Activated CD4-positive, alpha-beta T cell treated with anti-CD3 and anti-CD28 coated beads, Interleukin-10, Interleukin-2, amounts not matched to agents 100 ng/mL and 50 ng/mL, durations not matched to agents 16 hours and 8 hours (primary cell): ENCODE measurements at regions not wholly inside any gene's neighbourhood (a gene's known extent, or its start where the extent isn't known, plus 50 kb on each side); places are given as distances from the start of the nearest gene placed in this dataset.
"Not testable (repeated sequence)": the region's sequence is repeated elsewhere in the genome, so short reads cannot be mapped to it uniquely, and the experiment has no call there.

Experiments used
- DNase-seq: peaks from one replicate; pipeline ENCODE4 v3.0.0-alpha.2; 2020

- no peak for DNase-seq
Observed at GRCh38 chr13:34733721-34734120, 208.3 kb upstream of the NBEA start.

- DNase-seq, result no peak
Observed at GRCh38 chr13:34734932-34735331, 207.1 kb upstream of the NBEA start.

- no peak for DNase-seq
Observed at GRCh38 chr13:34738254-34738992, 203.6 kb upstream of the NBEA start.

GRCh38 chr13:34747056-34747455 lies 195.0 kb upstream of the NBEA start:
- DNase-seq, result not testable (repeated sequence)

GRCh38 chr13:34747507-34747906 lies 194.6 kb upstream of the NBEA start:
- no peak for DNase-seq

- DNase-seq, result no peak
Observed at GRCh38 chr13:34748073-34748472, 194.0 kb upstream of the NBEA start.

GRCh38 chr13:34748596-34748995 lies 193.5 kb upstream of the NBEA start:
- DNase-seq, result no peak

GRCh38 chr13:34749046-34749445 lies 193.0 kb upstream of the NBEA start:
- DNase-seq, result no peak

- no peak for DNase-seq
Observed at GRCh38 chr13:34750078-34750931, 191.8 kb upstream of the NBEA start.

- DNase-seq, result no peak
Observed at GRCh38 chr13:34751044-34751443, 191.0 kb upstream of the NBEA start.

- DNase-seq, result no peak
Observed at GRCh38 chr13:34751492-34751891, 190.6 kb upstream of the NBEA start.

GRCh38 chr13:34752283-34752960 lies 189.6 kb upstream of the NBEA start:
- DNase-seq, result no peak

GRCh38 chr13:34756136-34756535 lies 185.9 kb upstream of the NBEA start:
- no peak for DNase-seq

- no peak for DNase-seq
Observed at GRCh38 chr13:34756572-34756971, 185.5 kb upstream of the NBEA start.

- DNase-seq, result no peak
Observed at GRCh38 chr13:34757441-34757840, 184.6 kb upstream of the NBEA start.

- DNase-seq, result no peak
Observed at GRCh38 chr13:34758628-34759027, 183.4 kb upstream of the NBEA start.

- no peak for DNase-seq
Observed at GRCh38 chr13:34762312-34762711, 179.8 kb upstream of the NBEA start.

- DNase-seq, result no peak
Observed at GRCh38 chr13:34764246-34764645, 177.8 kb upstream of the NBEA start.

GRCh38 chr13:34765446-34766180 lies 176.5 kb upstream of the NBEA start:
- no peak for DNase-seq

GRCh38 chr13:34767778-34768177 lies 174.3 kb upstream of the NBEA start:
- DNase-seq, result no peak

- no peak for DNase-seq
Observed at GRCh38 chr13:34772206-34772605, 169.9 kb upstream of the NBEA start.

GRCh38 chr13:34772881-34773280 lies 169.2 kb upstream of the NBEA start:
- no peak for DNase-seq

GRCh38 chr13:34776390-34776981 lies 165.6 kb upstream of the NBEA start:
- DNase-seq, result no peak
